CD8-positive, alpha-beta memory T cell (primary cell): ENCODE measurements at regions not wholly inside any gene's neighbourhood (a gene's known extent, or its start where the extent isn't known, plus 50 kb on each side); places are given as distances from the start of the nearest gene placed in this dataset.

Experiments used
- CTCF ChIA-PET: fragments of 350-600 bp; sonication (Branson Sonifier 250); formaldehyde crosslinking; loops from one replicate; lab custom pipeline; 2021; ENCODE audit warnings: antibody characterized with exemption; lab: Charles Lee
- POLR2A ChIA-PET: fragments of 350-600 bp; sonication (Branson Sonifier 250); formaldehyde crosslinking; loops from one replicate; lab custom pipeline; 2021; ENCODE audit warnings: antibody characterized with exemption; lab: Charles Lee
- DNase-seq, 5 donors: peaks; one replicate each; pipeline versions ENCODE4 v3.0.0 to v3.0.0-alpha.2; 2020 to 2022; ENCODE audit warnings: mixed read lengths in 1 of 5
- H3K27ac ChIP-seq: one replicate; pipeline ENCODE4 v1.7.0; 2013; ENCODE audit warnings: low read depth, mild to moderate bottlenecking, low read length, moderate library complexity
- H3K27me3 ChIP-seq: 2 replicates; pipeline ENCODE4 v1.7.0; 2013; ENCODE audit warnings: low read length, mild to moderate bottlenecking; ENCODE audit not compliant: insufficient read depth, poor library complexity, severe bottlenecking
- H3K36me3 ChIP-seq: 2 replicates; pipeline ENCODE4 v1.7.0; 2013; ENCODE audit warnings: mild to moderate bottlenecking, low read length, moderate library complexity; ENCODE audit not compliant: insufficient read depth
- H3K4me1 ChIP-seq: 2 replicates; pipeline ENCODE4 v1.7.0; 2013; ENCODE audit warnings: mild to moderate bottlenecking, low read length, moderate library complexity; ENCODE audit not compliant: insufficient read depth
- H3K4me3 ChIP-seq: 2 replicates; pipeline ENCODE4 v1.7.0; 2013; ENCODE audit warnings: mild to moderate bottlenecking, low read length
- H3K9me3 ChIP-seq: 2 replicates; pipeline ENCODE4 v1.7.0; 2013; ENCODE audit warnings: mild to moderate bottlenecking, low read length
- H3K27ac Mint-ChIP-seq, 8 donors: one replicate each; pipeline ENCODE4 v1.8.0; 2020 to 2021; ENCODE audit warnings: mixed read lengths in 8 of 8, mild to moderate bottlenecking in 6 of 8, inconsistent platforms in 3 of 8, moderate library complexity in 3 of 8
- H3K27me3 Mint-ChIP-seq, 2 donors: one replicate each; pipeline ENCODE4 v1.8.0; 2020 to 2021; ENCODE audit warnings: mixed read lengths in 2 of 2, mild to moderate bottlenecking in 1 of 2, moderate library complexity in 1 of 2
- H3K36me3 Mint-ChIP-seq, 3 donors: one replicate each; pipeline ENCODE4 v1.8.0; 2020 to 2021; ENCODE audit warnings: mixed read lengths in 3 of 3, inconsistent platforms in 1 of 3, mild to moderate bottlenecking in 1 of 3
- H3K4me1 Mint-ChIP-seq, 3 donors: one replicate each; pipeline ENCODE4 v1.8.0; 2020 to 2021; ENCODE audit warnings: mixed read lengths in 3 of 3, inconsistent platforms in 1 of 3, mild to moderate bottlenecking in 1 of 3
- H3K4me3 Mint-ChIP-seq, 7 donors: one replicate each; pipeline ENCODE4 v1.8.0; 2020 to 2021; ENCODE audit warnings: mixed read lengths in 7 of 7, mild to moderate bottlenecking in 6 of 7, moderate library complexity in 4 of 7, inconsistent platforms in 2 of 7
- H3K9me3 Mint-ChIP-seq, 5 donors: one replicate each; pipeline ENCODE4 v1.8.0; 2020 to 2022; ENCODE audit warnings: mixed read lengths in 5 of 5, mild to moderate bottlenecking in 3 of 5, moderate library complexity in 2 of 5, inconsistent platforms in 1 of 5

DNA sequence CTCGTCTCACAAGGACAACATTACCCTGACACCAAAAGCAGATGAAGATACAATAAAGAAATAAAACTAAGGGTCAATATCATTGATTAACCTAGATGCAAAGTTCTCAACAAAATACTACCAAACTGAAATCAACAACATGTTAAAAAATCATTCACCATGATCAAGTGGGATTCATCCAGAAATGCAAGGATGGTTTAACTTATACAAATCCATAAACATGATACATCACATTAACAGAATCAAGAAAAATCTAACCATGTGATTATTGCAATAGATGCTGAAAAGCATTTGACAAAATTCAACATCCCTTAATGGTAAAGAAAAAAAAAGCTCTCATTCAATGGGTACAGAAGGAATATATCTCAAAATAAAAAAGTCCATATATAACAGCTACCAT is 514.9 kb downstream of the TMA16 start:
- Mint-ChIP-seq H3K4me1 (peaks cover 0 to 18% (median 0%) of the 10 kb centered on the region in 3 donors), H3K27me3 (no peaks in the 10 kb centered on the region), H3K9me3 (peaks cover 10 to 34% (median 20%) of the 10 kb centered on the region in 5 donors), H3K4me3 (no peak overlapping the region), H3K27ac (no peak overlapping the region), H3K36me3 (peaks cover 0 to 1% (median 0%) of the 10 kb centered on the region in 3 donors)
- CTCF ChIA-PET = interaction anchor here (0.6 kb wide), 1 partner anchor 504 kb away, joined by 3 read pairs; no protein-coding TSS in a partner anchor
- DNase-seq = no peak
- no peak overlapping the region for H3K4me3 ChIP-seq
- POLR2A ChIA-PET = interaction anchor here (0.6 kb wide), 1 partner anchor 196 kb away, joined by 5 read pairs; no protein-coding TSS in a partner anchor
- no peaks in the 10 kb centered on the region for H3K4me1 ChIP-seq
- H3K27me3 ChIP-seq = no peaks in the 10 kb centered on the region
- H3K36me3 ChIP-seq = no peaks in the 10 kb centered on the region
- no peak overlapping the region for H3K27ac ChIP-seq
- no peaks in the 10 kb centered on the region for H3K9me3 ChIP-seq

DNA sequence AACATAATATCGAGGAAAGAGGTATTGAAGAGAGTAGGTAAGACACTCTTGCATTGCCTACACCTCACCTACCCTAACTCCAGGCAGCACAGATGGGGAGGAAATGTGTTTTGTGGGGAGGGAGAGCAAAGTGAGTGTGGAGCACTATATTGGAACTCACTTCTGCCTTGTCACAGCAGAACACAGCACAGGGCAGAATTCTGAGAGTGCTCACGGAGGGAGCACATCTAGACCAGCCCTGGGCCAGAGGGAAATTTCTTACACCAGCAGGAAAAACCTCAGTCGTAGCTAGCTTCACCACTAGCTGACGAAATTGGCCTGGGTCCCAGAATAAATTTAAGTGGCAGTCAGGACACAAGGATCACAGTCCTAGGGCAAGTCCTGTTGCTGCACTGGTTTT is 517.3 kb downstream of the TMA16 start:
- POLR2A ChIA-PET = no interaction called here
- Mint-ChIP-seq H3K9me3 (peaks cover 9 to 35% (median 18%) of the 10 kb centered on the region in 5 donors), H3K4me1 (peaks cover 0 to 19% (median 0%) of the 10 kb centered on the region in 3 donors)

DNA sequence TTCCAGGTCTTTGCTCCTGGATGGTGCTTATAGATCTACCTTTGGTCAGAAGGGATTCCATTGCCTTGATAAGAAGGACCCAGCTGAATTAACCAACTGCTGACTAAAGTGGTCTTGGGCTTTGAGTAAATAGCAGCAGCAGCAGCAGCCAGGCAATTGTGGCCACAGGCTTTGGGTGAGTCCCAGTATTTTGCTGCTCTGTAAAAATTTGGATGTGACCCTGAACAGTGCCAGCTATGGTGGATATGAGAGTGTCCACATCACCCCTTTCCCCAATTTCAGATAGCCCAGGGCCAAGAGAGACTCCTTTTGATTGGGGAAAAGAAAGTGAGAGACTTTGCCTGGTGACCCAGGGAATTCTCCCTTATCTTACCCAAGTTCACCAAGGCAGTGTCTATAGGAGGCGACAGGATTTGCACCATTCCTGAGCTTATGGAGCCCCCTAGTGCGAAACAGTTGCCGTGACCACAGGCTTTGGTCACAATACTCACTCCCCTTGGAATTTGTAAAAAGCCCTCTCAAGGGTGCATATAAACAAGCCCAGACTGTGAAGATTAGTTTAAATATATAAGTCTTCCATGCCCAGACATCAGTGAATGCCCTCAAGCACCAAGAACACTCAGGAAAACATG is 518.0 kb downstream of the TMA16 start:
- Mint-ChIP-seq H3K36me3 (peaks cover 0 to 1% (median 0%) of the 10 kb centered on the region in 3 donors), H3K4me3 (no peak overlapping the region), H3K27me3 (no peaks in the 10 kb centered on the region), H3K27ac (no peak overlapping the region), H3K9me3 (peaks cover 9 to 34% (median 18%) of the 10 kb centered on the region in 5 donors), H3K4me1 (peaks cover 0 to 19% (median 0%) of the 10 kb centered on the region in 3 donors)
- no peak for DNase-seq
- Histone ChIP-seq H3K9me3 (no peaks in the 10 kb centered on the region), H3K36me3 (no peaks in the 10 kb centered on the region), H3K4me1 (no peaks in the 10 kb centered on the region), H3K27ac (no peak overlapping the region), H3K4me3 (no peak overlapping the region), H3K27me3 (no peaks in the 10 kb centered on the region)
- POLR2A ChIA-PET = no interaction called here
- CTCF ChIA-PET = no interaction called here

More for the DNA sequence above, 517.3 kb downstream of the TMA16 start:
- Histone ChIP-seq H3K36me3 (no peaks in the 10 kb centered on the region), H3K9me3 (no peaks in the 10 kb centered on the region), H3K4me1 (no peaks in the 10 kb centered on the region), H3K4me3 (no peak overlapping the region), H3K27ac (no peak overlapping the region), H3K27me3 (no peaks in the 10 kb centered on the region)
- no peak for DNase-seq
- Mint-ChIP-seq H3K27ac (no peak overlapping the region), H3K27me3 (no peaks in the 10 kb centered on the region), H3K4me3 (no peak overlapping the region), H3K36me3 (peaks cover 0 to 1% (median 0%) of the 10 kb centered on the region in 3 donors)
- CTCF ChIA-PET = no interaction called here

DNA sequence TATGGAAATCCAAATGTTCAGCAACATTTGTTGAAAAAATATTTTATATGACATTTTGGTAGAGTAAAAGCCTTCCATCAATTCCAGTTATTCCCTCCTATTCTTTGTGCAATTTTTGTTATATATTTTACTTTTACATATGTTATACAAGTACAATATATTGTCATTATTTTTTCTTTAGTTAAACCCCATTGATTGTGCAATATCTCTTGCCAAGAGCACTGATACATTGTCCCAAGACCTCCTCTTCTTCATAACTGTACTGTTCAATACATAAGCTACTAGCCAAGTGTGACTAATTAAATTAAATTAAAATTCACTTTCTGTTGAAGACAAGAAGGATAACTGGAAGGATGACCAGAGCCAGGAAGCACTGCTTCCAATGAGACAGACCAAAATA is 527.5 kb downstream of the TMA16 start:
- CTCF ChIA-PET = no interaction called here
- Histone ChIP-seq H3K9me3 (peaks cover 4% of the 10 kb centered on the region), H3K27me3 (no peaks in the 10 kb centered on the region), H3K27ac (no peak overlapping the region), H3K4me1 (no peaks in the 10 kb centered on the region), H3K36me3 (no peaks in the 10 kb centered on the region), H3K4me3 (no peak overlapping the region)
- no peaks in the 10 kb centered on the region for H3K36me3 Mint-ChIP-seq
- POLR2A ChIA-PET = no interaction called here
- H3K4me3 Mint-ChIP-seq = no peak overlapping the region
- H3K27me3 Mint-ChIP-seq = peaks cover 0 to 1% of the 10 kb centered on the region in 2 donors
- H3K9me3 Mint-ChIP-seq = peaks cover 6 to 34% (median 12%) of the 10 kb centered on the region in 5 donors
- H3K4me1 Mint-ChIP-seq = no peaks in the 10 kb centered on the region
- no peak overlapping the region for H3K27ac Mint-ChIP-seq
- no peak for DNase-seq

DNA sequence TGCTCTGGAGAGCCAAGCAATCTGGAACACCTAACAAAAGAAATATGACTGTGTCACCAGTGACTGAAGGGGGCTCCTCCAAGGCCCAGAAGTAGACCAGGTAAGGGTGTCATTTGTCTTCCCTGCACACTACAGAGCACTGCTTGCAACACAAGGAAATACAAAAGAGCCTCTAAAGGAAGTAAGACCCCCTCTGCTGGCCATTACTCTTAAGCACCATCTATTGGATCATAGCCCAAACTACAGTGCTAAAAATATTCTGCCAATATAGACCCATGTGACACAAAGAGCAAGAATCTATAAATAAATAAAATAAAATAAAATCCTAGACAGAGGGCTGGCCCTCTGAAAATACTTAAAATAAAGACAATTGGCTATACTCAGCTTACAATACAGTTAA is 528.7 kb downstream of the TMA16 start:
- Histone ChIP-seq H3K27me3 (no peaks in the 10 kb centered on the region), H3K9me3 (peaks cover 4% of the 10 kb centered on the region), H3K27ac (no peak overlapping the region), H3K4me3 (no peak overlapping the region), H3K36me3 (no peaks in the 10 kb centered on the region), H3K4me1 (no peaks in the 10 kb centered on the region)
- H3K4me1 Mint-ChIP-seq = no peaks in the 10 kb centered on the region
- ChIA-PET CTCF (no interaction called here), POLR2A (no interaction called here)
- no peaks in the 10 kb centered on the region for H3K36me3 Mint-ChIP-seq
- H3K27me3 Mint-ChIP-seq = peaks cover 0 to 1% of the 10 kb centered on the region in 2 donors
- no peak overlapping the region for H3K27ac Mint-ChIP-seq
- H3K9me3 Mint-ChIP-seq = peaks cover 6 to 34% (median 14%) of the 10 kb centered on the region in 5 donors
- no peak for DNase-seq
- no peak overlapping the region for H3K4me3 Mint-ChIP-seq

DNA sequence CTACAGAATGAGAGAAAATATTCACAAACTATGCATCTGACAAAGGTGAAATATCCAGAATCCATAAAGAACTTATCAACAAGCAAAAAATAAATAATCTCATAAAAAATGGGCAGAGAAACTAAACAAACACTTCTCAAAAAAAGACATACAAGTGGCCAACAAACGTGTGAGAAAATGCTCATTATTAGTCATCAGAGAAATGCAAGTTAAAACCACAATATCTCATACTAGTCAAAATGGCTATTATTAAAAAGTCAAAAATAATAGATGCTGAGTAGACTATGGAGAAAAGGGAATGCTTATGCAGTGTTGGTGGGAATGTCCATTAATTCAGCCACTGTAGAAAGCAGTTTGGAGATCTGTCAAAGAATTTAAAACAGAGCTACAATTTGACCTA is 533.3 kb downstream of the TMA16 start:
- no peaks in the 10 kb centered on the region for H3K36me3 ChIP-seq
- H3K9me3 ChIP-seq = peaks cover 4% of the 10 kb centered on the region
- H3K27ac ChIP-seq = no peak overlapping the region
- Mint-ChIP-seq H3K4me1 (no peaks in the 10 kb centered on the region), H3K27me3 (peaks cover 0 to 1% of the 10 kb centered on the region in 2 donors), H3K9me3 (peaks cover 10 to 46% (median 14%) of the 10 kb centered on the region in 5 donors), H3K36me3 (no peaks in the 10 kb centered on the region), H3K4me3 (no peak overlapping the region), H3K27ac (no peak overlapping the region)
- no peak overlapping the region for H3K4me3 ChIP-seq
- POLR2A ChIA-PET = no interaction called here
- CTCF ChIA-PET = no interaction called here
- no peaks in the 10 kb centered on the region for H3K27me3 ChIP-seq
- no peaks in the 10 kb centered on the region for H3K4me1 ChIP-seq
- no peak for DNase-seq

DNA sequence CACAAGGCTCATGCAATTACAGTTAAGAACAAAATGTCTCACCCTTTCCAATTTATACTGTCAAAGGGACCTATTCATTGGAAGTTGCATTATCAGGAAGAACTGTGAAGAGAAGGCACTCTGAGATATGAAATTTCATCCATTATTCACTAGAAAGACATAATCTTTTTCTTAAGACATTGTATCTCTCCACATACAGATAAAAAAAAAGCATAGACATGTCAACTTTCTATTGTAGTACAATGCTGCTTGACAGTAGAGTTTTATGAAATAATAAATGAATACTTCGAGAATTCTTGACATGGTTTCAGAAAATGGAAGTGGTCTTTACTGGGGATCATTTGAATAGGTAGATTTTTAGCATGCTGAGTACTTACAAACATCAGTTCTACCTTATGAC is 545.0 kb downstream of the TMA16 start:
- Mint-ChIP-seq H3K36me3 (no peaks in the 10 kb centered on the region), H3K9me3 (peaks cover 0 to 14% (median 7%) of the 10 kb centered on the region in 5 donors), H3K27ac (no peak overlapping the region), H3K27me3 (no peaks in the 10 kb centered on the region), H3K4me3 (no peak overlapping the region), H3K4me1 (no peaks in the 10 kb centered on the region)
- no peaks in the 10 kb centered on the region for H3K9me3 ChIP-seq
- CTCF ChIA-PET = no interaction called here
- no peaks in the 10 kb centered on the region for H3K27me3 ChIP-seq
- H3K4me1 ChIP-seq = no peaks in the 10 kb centered on the region
- H3K36me3 ChIP-seq = no peaks in the 10 kb centered on the region
- POLR2A ChIA-PET = no interaction called here
- DNase-seq = no peak
- no peak overlapping the region for H3K27ac ChIP-seq
- no peak overlapping the region for H3K4me3 ChIP-seq

DNA sequence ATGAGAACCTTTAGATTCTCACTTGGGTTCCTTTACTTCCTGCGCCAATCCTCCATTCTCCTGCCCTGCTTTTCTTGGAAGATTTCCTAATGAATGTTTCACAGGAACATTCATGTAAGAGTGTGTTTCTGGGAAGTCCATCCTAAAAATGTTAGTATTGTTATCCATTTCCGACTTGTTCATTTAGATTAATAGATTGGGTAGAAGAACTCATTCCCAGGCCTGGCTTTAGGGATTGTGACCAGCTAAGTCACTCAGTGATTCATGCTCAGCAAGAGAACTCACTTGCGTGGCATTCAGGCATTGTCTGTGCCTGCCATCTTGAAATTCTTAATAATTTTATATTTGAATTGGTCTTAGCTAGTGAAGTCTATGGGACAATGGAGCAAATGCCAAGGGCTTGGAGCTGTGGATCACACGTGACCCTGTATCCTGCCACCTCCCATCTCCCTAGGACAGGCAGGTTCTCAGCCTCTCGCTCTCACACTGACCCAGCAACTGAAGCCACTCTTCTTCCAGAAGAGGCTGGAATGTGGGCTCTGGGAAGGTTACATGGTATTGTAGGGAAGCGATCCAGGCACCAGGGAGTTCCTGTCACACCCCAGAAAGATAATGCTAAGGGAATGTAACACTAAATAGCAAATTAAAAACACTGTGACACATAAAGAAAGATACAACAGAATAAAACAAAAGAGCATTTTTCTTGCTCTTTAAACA is 562.1 kb downstream of the TMA16 start:
- CTCF ChIA-PET = no interaction called here

More for the DNA sequence above, 562.1 kb downstream of the TMA16 start:
- no peak for DNase-seq
- Mint-ChIP-seq H3K27ac (no peak overlapping the region), H3K9me3 (peaks cover 0 to 9% (median 4%) of the 10 kb centered on the region in 5 donors), H3K4me3 (no peak overlapping the region), H3K36me3 (no peaks in the 10 kb centered on the region), H3K4me1 (no peaks in the 10 kb centered on the region), H3K27me3 (no peaks in the 10 kb centered on the region)
- Histone ChIP-seq H3K9me3 (no peaks in the 10 kb centered on the region), H3K27ac (no peak overlapping the region), H3K36me3 (no peaks in the 10 kb centered on the region), H3K4me3 (no peak overlapping the region), H3K27me3 (no peaks in the 10 kb centered on the region), H3K4me1 (no peaks in the 10 kb centered on the region)
- POLR2A ChIA-PET = no interaction called here
